ENCODE measurements at regions not wholly inside any gene's neighbourhood (a gene's known extent, or its start where the extent isn't known, plus 50 kb on each side); places are given as distances from the start of the nearest gene placed in this dataset.

- H3K27ac ChIP-seq (ENCODE audit: insufficient read depth, low read depth, low read length) = no peak overlapping the region
- no peak for TF ChIP-seq POLR2A (IDR thresholded peaks at IDR 0.05; ENCODE audit: low read depth, low read length)
- TF ChIP-seq MYC (IDR thresholded peaks at IDR 0.05; ENCODE audit: low read depth, low read length) = no peak
- TF ChIP-seq MAX (IDR thresholded peaks at IDR 0.05; ENCODE audit: insufficient read depth, insufficient read length) = no peak
- no peak for TF ChIP-seq POLR2AphosphoS5 (IDR thresholded peaks at IDR 0.05; ENCODE audit: insufficient read depth, low read depth, low read length)
- TF ChIP-seq JUN (IDR thresholded peaks at IDR 0.05; ENCODE audit: borderline replicate concordance, insufficient read depth, insufficient read length, low read depth) = no peak
- no peak for TF ChIP-seq EZH2 (IDR thresholded peaks at IDR 0.05; ENCODE audit: borderline replicate concordance, low read depth, low read length, severe bottlenecking)
- TF ChIP-seq CTCF (IDR thresholded peaks at IDR 0.05; ENCODE audit: extremely low read depth in 1 of 2, insufficient read depth in 1 of 2, low read depth in 1 of 2, low read length in 2 of 2) = no peak
- BruUV-seq (replicated peaks) = no TSS peak
- no peak overlapping the region for H3K9ac ChIP-seq (replicated peaks; ENCODE audit: extremely low read depth, insufficient read depth, low read length)
- intact Hi-C loops (cut with micrococcal nuclease) = no loop called here
- H4K20me1 ChIP-seq (replicated peaks; ENCODE audit: control insufficient read depth, extremely low read depth, insufficient read depth, low read length) = no peaks in the 10 kb centered on the region
- ChIA-PET POLR2A (no interaction called here), CTCF (no interaction called here)
- no peak for FAIRE-seq
- H3K9me3 ChIP-seq (replicated peaks; ENCODE audit: control insufficient read depth, insufficient read depth, low read length) = no peaks in the 10 kb centered on the region
- H3K27me3 ChIP-seq (ENCODE audit: control insufficient read depth in 2 of 2, insufficient read depth in 2 of 2, low read length in 2 of 2) = no peaks in the 10 kb centered on the region
- no peaks in the 10 kb centered on the region for H3K4me1 ChIP-seq (ENCODE audit: control insufficient read depth, extremely low read depth, insufficient read depth, low read length)
- dilution Hi-C loops (cut with MboI; ENCODE audit: extremely low pct_ligation_motif_present, low sequenced_read_pairs) = no loop called here
- no peak overlapping the region for H3K4me2 ChIP-seq (ENCODE audit: insufficient read depth, low read length)
- H3K4me3 ChIP-seq (replicated peaks in 1 of 3; ENCODE audit: insufficient read depth in 1 of 3, low read depth in 1 of 3, low read length in 3 of 3) = no peak overlapping the region
- H3K79me2 ChIP-seq (ENCODE audit: control insufficient read depth, insufficient read depth, low read length) = no peaks in the 10 kb centered on the region
- H2AFZ ChIP-seq (ENCODE audit: low read depth, low read length) = no peak overlapping the region
- H3K36me3 ChIP-seq (ENCODE audit: control insufficient read depth in 2 of 2, extremely low read depth in 1 of 2, insufficient read depth in 2 of 2, low read length in 2 of 2) = no peaks in the 10 kb centered on the region
- no peak for DNase-seq (ENCODE audit: low read depth, low spot score)
- H3K9me1 ChIP-seq (replicated peaks; ENCODE audit: control insufficient read depth, extremely low read depth, insufficient read depth, low read length) = no peaks in the 10 kb centered on the region
These were observed 300.8 kb downstream of the ZNF674 start for GRCh38 chrX:46244451-46244850.

GRCh38 chrX:46236411-46236810 lies 308.8 kb downstream of the ZNF674 start:
- no peaks in the 10 kb centered on the region for H3K36me3 ChIP-seq (ENCODE audit: control insufficient read depth in 2 of 2, extremely low read depth in 1 of 2, insufficient read depth in 2 of 2, low read length in 2 of 2)
- H3K4me3 ChIP-seq (replicated peaks in 1 of 3; ENCODE audit: insufficient read depth in 1 of 3, low read depth in 1 of 3, low read length in 3 of 3) = no peak overlapping the region
- POLR2A ChIA-PET = no interaction called here
- no peaks in the 10 kb centered on the region for H4K20me1 ChIP-seq (replicated peaks; ENCODE audit: control insufficient read depth, extremely low read depth, insufficient read depth, low read length)
- H3K27ac ChIP-seq (ENCODE audit: insufficient read depth, low read depth, low read length) = no peak overlapping the region
- intact Hi-C loops (cut with micrococcal nuclease) (no loop called here), dilution Hi-C loops (cut with MboI; ENCODE audit: extremely low pct_ligation_motif_present, low sequenced_read_pairs) (no loop called here)
- TF ChIP-seq POLR2A (IDR thresholded peaks at IDR 0.05; ENCODE audit: low read depth, low read length) (no peak), MYC (IDR thresholded peaks at IDR 0.05; ENCODE audit: low read depth, low read length) (no peak), POLR2AphosphoS5 (IDR thresholded peaks at IDR 0.05; ENCODE audit: insufficient read depth, low read depth, low read length) (no peak), EZH2 (IDR thresholded peaks at IDR 0.05; ENCODE audit: borderline replicate concordance, low read depth, low read length, severe bottlenecking) (no peak), JUN (IDR thresholded peaks at IDR 0.05; ENCODE audit: borderline replicate concordance, insufficient read depth, insufficient read length, low read depth) (no peak), CTCF (IDR thresholded peaks at IDR 0.05; ENCODE audit: extremely low read depth in 1 of 2, insufficient read depth in 1 of 2, low read depth in 1 of 2, low read length in 2 of 2) (no peak), GATA2 (IDR thresholded peaks at IDR 0.05; ENCODE audit: insufficient read depth, insufficient read length, low read depth, low read length) (no peak), MAX (IDR thresholded peaks at IDR 0.05; ENCODE audit: insufficient read depth, insufficient read length) (no peak), FOS (IDR thresholded peaks at IDR 0.05; ENCODE audit: borderline replicate concordance, insufficient read depth, low read length) (no peak)
- no peak overlapping the region for H3K4me2 ChIP-seq (ENCODE audit: insufficient read depth, low read length)
- no peaks in the 10 kb centered on the region for H3K9me3 ChIP-seq (replicated peaks; ENCODE audit: control insufficient read depth, insufficient read depth, low read length)
- no TSS peak for BruUV-seq (replicated peaks)
- no peak overlapping the region for H2AFZ ChIP-seq (ENCODE audit: low read depth, low read length)
- no peak overlapping the region for H3K9ac ChIP-seq (replicated peaks; ENCODE audit: extremely low read depth, insufficient read depth, low read length)
- no peaks in the 10 kb centered on the region for H3K9me1 ChIP-seq (replicated peaks; ENCODE audit: control insufficient read depth, extremely low read depth, insufficient read depth, low read length)
- no peaks in the 10 kb centered on the region for H3K4me1 ChIP-seq (ENCODE audit: control insufficient read depth, extremely low read depth, insufficient read depth, low read length)
- FAIRE-seq (no peak), DNase-seq (ENCODE audit: low read depth, low spot score) (no peak)
- CTCF ChIA-PET = no interaction called here
- H3K79me2 ChIP-seq (ENCODE audit: control insufficient read depth, insufficient read depth, low read length) = no peaks in the 10 kb centered on the region
- H3K27me3 ChIP-seq (ENCODE audit: control insufficient read depth in 2 of 2, insufficient read depth in 2 of 2, low read length in 2 of 2) = no peaks in the 10 kb centered on the region
